GM13976 (cell line): ENCODE measurements at regions not wholly inside any gene's neighbourhood (a gene's known extent, or its start where the extent isn't known, plus 50 kb on each side); places are given as distances from the start of the nearest gene placed in this dataset.

Experiments
- DNase-seq: peaks from one replicate; pipeline ENCODE4 v3.0.0; 2012; ENCODE audit warnings: low spot score
- in situ Hi-C: fragments of 300-500 bp; cut with MboI; formaldehyde crosslinking; loops from one replicate; pipeline ENCODE4 v1.12.0; 2022; ENCODE audit warnings: low sequenced_read_pairs, mixed read lengths, inconsistent platforms; ENCODE audit not compliant: unreplicated experiment
- TF ChIP-seq, protein P1 (sequence below): IDR thresholded peaks from 2 replicates; pipeline ENCODE4 v1.5.1; 2012; ENCODE audit warnings: borderline replicate concordance, mild to moderate bottlenecking; ENCODE audit not compliant: insufficient read depth; ENCODE audit errors: extremely low read depth, missing control alignments, control extremely low read depth

GRCh38 chrX:6885909-6886308, 261.6 kb upstream of the STS start:
- in situ Hi-C loops: no loop called here
- TF ChIP-seq, protein P1, sequence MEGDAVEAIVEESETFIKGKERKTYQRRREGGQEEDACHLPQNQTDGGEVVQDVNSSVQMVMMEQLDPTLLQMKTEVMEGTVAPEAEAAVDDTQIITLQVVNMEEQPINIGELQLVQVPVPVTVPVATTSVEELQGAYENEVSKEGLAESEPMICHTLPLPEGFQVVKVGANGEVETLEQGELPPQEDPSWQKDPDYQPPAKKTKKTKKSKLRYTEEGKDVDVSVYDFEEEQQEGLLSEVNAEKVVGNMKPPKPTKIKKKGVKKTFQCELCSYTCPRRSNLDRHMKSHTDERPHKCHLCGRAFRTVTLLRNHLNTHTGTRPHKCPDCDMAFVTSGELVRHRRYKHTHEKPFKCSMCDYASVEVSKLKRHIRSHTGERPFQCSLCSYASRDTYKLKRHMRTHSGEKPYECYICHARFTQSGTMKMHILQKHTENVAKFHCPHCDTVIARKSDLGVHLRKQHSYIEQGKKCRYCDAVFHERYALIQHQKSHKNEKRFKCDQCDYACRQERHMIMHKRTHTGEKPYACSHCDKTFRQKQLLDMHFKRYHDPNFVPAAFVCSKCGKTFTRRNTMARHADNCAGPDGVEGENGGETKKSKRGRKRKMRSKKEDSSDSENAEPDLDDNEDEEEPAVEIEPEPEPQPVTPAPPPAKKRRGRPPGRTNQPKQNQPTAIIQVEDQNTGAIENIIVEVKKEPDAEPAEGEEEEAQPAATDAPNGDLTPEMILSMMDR: no peak
- no peak for DNase-seq

- in situ Hi-C loops: no loop called here
- TF ChIP-seq, protein P1: no peak
- no peak for DNase-seq
Measured at GRCh38 chrX:6885396-6885795, 262.1 kb upstream of the STS start.

DNA sequence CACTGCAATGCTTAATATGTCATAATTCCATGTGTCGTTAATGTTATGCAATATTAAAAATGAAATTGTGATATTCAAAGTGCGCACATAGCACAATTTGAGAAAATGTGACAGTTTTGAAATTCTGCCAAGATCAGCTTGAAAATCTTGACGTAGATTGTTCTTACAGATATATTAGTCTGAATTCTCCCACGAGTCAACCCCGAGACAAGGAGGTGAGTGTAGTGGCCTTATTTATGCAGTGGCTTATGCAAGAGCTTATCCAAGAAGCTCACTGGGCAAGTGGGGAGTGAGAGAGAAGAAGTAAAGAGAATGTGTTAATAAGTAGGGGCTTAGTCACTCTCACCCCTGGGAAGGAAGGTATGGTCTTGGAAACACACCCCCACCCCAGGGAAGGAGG, 286.1 kb upstream of the STS start:
- TF ChIP-seq, protein P1: no peak
- in situ Hi-C loops: no loop called here

DNA sequence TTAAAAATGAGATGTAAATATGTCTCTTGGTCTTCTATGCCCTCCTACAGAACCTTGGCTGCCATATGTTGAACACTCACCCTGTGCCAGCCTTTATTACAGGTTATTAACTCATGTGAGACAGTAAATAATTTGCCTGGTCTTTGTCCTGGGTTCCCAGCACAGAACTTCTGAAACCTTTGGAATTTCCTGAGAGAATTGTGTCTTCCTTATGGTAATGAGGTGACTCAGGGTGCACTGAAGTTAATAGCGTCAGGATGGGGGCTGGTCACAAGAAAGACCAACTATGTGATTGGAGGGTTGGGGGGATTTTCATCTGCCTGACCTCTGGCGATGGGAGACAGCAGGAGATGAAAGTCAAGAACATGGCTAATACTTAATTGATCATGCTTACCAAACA, 289.8 kb upstream of the STS start:
- in situ Hi-C loops: no loop called here
- no peak for DNase-seq
- TF ChIP-seq, protein P1: no peak

More for the DNA sequence above, 286.1 kb upstream of the STS start:
- DNase-seq: no peak

GRCh38 chrX:6856471-6856870, 291.0 kb upstream of the STS start:
- in situ Hi-C loops: no loop called here
- TF ChIP-seq, protein P1: no peak
- DNase-seq: no peak

- TF ChIP-seq, protein P1: no peak
- in situ Hi-C loops: no loop called here
Measured at GRCh38 chrX:6852869-6853268, 294.6 kb upstream of the STS start.

DNA sequence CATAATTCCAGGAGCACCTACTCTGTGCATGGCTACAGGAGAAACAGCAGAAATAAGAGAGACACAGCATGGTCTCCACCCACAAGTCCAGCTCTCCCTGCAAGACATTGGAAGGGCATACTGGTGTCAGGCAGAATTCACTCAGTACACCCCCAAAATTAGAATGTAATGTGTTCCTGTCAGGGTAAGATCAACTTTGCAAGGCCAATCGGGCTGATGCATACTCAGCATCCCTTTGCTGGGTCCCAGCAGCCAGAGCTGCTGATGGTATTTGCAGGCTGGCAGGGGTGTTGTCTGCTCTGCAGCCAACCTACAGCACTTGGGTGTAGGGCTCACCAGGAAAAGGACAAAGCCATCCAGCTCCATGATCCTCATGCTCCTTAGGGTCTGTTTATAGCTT, 295.4 kb upstream of the STS start:
- no peak for DNase-seq
- TF ChIP-seq, protein P1: no peak
- in situ Hi-C loops: no loop called here

More at GRCh38 chrX:6852869-6853268, 294.6 kb upstream of the STS start:
- no peak for DNase-seq
